ENCODE measurements at regions not wholly inside any gene's neighbourhood (a gene's known extent, or its start where the extent isn't known, plus 50 kb on each side); places are given as distances from the start of the nearest gene placed in this dataset.
"Not testable (repeated sequence)": the region's sequence is repeated elsewhere in the genome, so short reads cannot be mapped to it uniquely, and the experiment has no call there.

DNA sequence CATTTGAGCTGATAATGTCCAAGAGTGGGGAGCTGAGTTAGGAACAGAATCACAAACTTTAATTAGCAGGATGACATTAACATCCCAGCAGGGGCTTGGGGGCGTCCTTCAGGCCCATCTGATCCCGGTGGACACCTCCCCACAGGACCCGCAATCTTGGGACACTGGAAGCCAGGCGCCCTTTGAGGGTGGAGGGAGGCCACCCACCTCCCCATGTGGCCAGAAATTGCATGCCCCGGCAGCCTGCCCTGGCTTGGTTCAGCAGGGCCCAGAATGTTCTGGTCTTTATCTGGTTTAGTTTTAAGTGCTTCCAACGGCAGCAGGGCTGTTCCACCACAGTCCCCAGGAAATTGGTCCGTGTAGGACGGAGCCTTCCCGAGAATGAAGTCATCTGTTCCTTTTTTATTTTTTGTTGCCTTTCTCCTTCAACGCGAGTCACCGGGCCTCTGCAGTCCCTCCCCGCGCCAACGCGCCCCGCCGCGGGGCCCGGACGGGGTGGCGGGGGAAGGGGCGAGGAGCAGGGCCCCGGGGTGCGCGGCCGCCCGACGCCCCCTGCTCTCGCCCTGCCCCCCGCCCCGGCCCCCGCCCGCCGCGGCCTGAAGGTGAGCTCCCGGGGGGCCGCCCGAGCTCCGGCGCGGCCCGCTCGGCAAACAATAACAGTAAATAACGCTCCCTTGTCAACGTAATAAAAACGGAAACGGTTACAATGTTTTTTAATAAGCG, 207.9 kb downstream of the C9orf50 start:
- DNase-seq = peak; percentile 79

DNA sequence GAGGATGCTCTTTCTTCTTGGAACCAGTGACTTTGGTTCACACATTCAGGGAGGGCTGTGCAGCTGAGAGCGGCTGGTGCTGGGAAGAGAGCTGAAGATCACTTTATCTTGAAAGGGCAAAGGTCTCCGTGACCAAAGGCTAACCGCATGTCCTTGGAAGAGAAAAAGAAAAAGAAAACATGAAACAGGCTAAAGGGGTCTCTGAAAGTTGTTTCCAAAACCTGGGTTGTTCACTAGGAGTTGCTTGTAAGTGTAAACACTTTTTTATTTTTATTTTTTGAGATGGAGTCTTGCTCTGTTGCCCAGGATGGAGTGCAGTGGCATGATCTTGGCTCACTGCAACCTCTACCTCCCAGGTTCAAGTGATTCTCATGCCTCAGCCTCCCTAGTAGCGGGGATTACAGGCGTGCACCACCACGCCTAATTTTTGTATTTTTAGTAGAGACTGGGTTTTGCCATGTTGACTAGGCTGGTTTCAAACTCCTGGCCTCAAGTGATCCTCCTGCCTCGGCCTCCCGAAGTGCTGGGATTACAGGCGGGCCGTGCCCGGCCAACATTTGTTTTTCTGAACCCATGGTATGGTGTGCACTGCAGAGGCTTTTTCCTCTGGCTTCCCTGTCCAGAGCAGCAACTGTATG, 208.6 kb downstream of the C9orf50 start:
- DNase-seq = not testable (repeated sequence)

DNA sequence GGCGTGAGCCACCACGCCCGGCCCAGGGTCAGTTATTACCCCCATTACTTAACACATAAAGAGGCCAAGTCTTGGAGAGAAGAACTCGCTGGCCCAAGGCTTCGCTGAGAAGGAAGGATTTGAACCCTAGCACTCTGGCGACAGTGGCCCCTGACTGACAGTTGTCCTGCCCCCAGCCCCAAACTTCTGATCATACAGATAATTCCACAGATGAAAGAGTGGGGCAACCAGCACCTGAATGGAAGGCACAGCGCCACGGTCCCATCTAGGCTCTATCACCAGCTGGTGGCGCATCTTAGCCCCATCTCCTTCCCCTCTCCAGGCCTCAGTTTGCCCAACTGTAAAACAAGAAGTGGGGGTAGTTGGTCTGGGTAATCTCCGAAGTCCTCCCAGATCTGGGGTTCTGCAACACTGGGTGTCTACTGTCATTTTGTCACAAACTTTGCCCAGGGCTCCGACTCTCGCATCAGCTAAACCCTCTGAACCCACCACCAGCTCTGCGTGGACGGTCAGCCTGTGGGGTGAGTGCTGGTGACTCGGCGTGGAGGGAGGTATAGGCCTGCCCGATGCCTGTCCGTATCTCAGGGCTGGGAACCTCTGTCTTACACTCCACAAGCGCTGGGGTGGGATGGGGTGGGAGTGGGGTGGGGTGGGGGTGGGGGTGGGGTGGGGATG, 209.3 kb downstream of the C9orf50 start:
- DNase-seq = no peak

DNA sequence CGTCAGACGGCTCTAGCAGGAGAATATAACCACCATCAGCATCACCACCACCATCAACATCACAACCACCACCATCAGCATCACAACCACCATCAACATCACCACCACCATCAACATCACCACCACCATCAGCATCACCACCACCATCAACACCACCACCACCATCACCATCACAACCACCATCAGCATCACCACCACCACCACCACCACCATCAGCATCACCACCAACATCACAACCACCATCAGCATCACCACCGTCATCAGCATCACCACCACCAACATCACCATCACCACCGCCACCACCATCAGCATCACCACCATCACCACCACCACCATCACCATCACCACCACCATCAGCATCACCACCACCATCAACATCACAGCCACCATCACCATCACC, 210.7 kb downstream of the C9orf50 start:
- DNase-seq = no peak

DNA sequence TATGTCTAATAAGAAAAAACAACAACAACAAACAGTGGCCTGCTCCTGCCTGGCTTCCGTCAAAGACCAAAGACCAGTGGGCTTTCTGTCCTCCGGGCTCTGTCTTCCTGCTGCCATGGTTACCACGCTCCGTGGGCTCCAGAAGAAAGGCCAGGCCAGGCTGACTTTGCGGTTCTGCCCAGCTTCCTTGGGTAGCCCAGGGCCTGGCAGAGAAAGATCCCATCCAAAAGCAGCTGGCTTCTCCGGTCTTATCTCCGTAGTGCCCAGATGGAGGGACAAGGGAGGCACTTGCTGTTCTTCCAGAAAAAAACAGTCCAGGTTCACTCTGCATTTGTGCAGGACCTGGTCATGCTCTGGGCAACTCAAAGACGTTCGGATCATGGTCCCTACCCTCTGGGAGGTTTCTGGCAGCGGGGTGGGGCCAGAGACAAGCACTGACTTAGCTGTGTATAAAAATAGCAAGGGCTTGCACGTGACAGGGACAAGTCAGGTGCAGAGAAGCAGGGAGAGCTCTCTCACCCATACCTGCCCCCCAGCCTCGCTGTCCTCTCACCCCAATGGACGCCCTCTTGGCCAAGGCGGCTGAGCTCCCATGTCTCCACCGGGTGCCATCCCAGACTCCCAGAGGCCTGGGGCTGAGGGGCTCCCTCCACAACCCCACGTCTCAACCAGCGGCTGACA, 212.2 kb downstream of the C9orf50 start:
- DNase-seq = no peak

DNA sequence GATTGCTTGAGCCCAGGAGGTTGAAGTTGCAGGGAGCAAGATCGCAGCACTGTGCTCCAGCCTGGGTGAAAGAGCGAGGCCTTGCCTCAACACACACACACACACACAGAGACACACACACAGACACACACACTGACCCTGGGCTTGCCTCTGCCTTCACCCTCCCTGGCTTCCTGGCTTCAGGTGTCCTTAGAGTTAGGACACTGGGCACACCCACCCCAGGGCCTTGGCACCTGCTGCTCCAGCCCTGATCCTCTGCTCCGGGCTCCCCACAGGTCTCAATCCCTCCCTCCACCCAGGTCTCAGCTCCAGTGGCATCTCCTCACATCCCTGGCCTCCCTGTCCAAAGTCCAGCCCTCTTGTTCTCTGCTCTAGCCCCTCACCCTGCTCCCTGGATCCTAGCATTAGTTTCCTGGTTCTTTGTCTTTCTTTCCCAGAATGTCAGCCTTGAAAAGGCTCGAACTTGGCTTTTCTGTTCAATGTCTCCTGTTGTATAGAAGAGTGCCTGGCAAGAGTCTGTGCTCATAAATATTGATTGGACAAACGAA, 212.9 kb downstream of the C9orf50 start:
- DNase-seq = no peak

DNA sequence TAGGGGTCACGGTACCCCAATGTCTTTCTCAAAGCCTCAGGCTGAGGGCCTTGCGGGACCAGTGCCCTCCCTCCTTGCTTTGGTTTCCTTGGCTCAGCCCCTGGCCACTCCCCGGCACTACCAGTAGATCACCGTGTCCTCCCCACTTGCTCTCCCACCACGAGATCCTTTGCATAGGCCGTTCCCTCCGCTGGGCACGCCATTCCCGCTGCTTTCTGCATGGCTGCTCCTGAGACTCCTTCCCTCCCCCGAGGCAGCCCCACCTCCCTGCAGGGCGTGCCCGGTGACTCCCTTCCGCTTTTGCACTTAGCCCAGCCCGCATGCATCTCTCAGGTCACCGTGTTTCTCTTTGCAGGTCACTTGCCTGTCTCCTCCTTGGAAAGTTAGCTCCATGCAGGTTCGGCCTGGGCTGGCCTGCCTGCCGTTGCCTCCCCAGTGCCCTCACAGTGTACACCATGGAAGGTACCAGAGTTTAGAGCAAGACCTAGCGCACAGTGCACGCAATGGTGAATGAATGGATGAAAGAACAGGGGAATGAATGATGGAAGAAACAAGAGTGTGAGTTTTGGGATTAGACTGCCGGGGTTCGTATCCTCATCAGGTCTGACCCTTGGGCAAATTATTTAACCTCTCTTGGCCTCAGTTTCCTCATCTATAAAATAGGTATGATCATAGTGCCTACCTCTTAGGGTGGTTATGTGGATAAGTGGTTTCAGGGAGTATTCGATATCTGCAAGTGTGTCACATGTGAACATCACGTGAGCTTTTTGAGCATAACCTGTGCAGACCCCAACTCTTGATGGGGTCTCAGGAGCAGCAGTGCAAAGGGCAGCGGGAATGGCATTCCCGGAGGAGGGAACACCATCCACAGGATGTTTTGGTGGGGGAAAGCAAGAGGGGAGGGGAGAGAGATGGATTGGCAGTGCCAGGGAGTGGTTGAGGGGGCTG, 214.3 kb downstream of the C9orf50 start:
- DNase-seq = no peak

DNA sequence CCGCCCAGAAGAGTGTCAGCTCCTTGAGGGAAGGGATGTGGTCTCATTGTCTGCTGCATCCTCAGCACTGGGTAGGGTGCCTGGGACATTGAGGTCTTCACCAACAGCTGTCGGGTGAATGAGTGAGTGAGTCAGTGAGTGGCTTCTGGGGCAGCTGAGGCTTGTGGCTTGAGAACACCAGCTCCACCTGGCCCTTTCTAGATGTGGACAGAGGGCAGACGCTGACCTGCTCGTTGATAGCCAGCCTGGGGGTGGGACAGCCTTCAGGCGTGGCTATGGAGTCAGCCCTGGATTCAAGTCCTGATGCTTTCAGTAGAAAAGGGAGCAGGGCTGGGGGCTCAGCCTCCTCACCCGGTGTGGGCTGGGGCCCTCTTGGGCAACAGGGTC, 215.1 kb downstream of the C9orf50 start:
- DNase-seq = no peak

DNA sequence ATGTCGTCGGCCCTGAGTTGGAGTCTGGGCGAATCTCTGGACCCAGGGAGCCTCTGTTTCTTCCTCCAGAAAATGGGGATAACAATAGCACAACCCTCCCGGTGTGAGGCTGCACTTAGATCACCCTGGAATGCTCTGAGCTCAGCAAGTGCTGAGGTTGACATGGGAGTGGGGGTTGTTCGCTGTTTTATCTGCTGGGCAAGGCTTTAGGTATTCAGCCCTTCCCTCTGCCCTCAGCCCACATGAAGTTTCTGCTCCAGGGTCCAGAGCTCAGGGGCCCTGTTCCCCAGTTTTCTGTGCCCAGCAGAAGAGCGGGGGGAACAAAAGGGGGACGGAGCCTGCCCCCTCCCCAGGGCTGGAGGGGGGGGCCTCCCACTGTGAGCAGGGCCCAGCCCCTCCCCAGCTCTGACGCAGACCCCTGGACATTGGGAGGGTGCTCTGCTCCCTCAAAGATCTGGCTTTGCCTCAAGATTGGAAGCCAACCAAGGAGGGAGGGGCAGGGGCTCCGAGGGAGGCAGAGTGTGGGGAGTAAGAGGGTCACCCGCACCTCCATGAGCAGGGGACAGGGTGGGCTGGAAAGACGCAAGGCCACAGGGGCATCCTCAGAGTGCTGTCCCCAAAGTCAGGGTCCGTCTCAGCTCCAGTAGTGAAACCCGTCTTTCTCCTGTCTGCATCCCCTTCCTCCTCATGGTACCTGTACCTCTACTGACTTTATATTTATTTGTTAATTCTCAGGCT, 215.6 kb downstream of the C9orf50 start:
- DNase-seq = peak; percentile 92

DNA sequence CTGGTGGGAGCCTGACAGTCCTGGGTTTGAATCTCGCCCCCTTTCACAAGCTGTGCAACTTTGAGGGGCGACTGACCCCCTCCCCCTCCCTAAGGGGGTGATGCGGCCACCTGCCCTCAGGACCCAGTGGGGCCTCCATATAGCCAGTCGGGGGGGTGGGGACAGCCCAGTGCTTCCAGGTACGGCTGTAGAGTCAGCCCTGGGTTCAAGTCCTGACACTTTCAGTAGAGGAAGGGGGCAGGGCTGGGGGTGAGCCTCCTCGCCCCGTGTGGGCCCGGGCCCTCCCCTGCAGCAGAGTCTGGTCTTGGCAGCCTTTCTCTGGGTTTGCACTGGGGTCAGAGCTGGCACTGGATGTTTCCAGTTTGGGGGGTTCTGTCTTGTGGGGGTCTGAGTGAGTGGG, 216.3 kb downstream of the C9orf50 start:
- no peak for DNase-seq

DNA sequence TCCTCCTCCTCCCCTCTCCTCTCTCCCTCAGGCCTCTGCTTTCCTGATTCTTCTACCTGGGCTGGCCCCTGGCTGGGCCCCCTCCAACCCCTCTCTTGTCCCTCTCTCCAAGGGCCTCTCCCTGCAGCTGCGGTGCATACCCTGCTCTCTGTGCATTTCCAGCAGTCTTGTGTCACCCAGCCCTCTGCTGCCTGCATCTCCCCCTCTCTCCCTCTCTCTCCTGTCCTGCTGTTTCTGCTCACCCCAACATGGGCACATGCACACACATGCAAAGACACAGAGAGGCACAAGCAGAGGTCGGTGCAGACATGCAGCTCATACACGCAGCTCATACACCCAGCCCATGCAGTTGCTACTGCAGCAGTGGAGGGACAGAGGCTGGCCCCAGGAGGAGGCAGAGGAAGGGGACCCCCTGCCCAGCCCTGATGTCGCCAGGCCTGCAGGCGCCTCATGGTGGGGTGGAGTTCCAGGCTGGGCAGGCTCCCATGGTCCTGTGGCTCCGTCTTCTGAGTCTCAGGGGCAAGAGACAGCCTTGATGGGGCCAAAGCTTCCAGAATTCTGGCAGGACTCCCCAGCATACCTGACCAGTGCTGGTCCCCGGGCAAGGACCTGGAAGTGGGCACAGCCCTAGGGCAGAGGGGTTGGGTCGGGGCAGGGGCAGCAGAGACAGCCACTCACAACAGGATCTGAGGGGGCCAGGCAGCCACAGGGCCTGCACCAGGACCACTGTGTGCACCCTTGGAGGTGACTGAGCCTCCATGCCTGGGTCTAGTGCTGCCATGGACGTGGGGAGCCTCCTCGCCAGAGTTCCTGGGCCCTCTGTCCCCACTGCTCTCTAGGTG, 216.9 kb downstream of the C9orf50 start:
- no peak for DNase-seq

DNA sequence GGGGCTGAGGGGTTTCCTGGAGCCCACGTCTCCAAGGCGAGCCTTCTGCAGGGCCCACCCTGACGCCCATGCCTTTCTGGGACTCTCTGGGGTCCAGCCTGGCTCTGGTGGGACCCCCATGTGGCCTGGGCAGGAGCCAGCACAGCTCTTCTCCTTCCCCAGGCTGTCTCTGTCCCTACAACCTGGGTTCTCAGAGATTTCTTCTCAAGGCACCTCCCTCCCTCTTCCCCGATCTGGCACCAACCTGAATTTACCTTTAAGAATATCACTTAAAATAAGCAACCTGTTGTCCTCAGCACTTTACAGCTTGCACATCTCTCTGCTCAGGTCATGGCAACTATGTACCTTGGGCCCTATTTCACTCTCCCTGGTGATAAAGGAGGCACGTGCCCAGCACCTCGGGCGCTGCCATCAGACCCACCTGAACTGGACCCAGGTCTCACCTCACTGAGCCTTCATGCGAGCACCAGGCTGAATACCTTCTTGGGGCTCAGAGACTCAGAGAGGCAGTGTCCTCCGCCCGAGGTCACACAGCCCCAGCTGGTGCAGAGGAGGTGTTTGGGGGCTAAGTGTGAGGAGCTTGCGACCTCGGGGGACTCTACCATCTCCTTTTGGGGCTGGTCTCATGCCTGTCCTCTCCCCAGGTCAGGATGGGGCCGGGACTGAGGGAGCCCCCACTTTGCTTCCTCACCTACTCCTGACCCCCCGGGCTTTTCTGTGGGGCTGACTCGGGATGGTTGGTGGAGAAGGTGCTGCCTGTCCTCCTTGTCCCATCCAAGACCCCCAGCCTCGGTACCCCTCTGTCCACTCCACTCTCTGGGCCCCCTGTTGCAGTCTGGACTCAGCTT, 217.7 kb downstream of the C9orf50 start:
- no peak for DNase-seq

DNA sequence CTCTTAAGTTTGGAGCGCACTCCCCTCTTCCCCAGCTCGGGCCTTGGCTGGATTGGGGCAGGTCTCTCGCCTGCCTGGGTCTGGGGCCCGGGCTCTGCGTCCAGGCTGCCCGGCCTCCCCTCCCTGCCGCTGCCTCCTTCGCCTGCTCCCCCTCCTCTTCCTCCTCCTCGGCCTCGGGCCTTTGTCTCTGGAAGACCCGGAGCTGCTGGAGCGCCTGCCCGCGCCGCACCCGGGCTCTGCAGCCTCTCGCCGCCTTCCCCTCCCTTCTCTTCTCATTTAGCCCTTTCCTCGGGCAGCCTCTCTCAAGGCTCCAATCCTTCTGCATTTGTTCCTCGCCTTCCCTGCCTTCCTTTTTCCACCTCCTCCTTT, 218.5 kb downstream of the C9orf50 start:
- peak; percentile 20 for DNase-seq

DNA sequence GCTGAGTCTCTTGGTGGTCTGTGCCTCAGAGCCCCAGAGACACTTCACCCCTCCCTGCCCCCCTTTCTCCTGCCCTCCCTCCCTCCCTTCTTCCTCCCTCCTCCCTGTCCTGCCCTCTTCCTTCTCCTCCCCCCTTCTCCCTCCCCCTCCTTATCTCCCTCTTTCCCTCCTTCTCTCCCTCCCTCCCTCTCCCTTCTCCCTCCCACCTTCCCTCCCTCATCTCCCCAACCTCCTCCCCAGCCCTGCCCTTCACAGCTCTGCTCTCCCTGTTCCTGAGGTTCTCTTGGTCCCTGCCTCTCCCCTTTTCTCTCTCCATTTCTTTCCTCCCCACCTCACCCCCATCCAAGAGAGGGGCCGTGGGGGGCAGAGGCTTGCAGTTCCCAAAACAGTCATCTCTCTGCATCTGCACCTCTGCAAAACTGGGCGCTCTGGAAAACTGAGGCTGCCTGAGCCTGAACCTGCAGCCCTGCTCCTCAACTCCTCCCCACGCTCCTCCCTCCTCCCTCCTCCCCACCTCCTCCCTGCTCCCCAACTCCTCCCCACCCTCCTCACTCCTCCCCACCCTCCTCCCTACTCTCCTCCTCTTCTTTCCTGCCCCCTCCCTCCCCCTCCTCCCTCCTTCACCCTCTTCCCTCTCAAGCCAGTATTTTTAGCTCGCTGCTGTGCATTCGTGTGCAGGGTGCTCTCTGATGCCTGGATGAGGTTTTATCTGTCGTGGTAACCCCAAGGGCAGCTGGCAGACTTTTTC, 219.1 kb downstream of the C9orf50 start:
- peak; percentile 55 for DNase-seq

DNA sequence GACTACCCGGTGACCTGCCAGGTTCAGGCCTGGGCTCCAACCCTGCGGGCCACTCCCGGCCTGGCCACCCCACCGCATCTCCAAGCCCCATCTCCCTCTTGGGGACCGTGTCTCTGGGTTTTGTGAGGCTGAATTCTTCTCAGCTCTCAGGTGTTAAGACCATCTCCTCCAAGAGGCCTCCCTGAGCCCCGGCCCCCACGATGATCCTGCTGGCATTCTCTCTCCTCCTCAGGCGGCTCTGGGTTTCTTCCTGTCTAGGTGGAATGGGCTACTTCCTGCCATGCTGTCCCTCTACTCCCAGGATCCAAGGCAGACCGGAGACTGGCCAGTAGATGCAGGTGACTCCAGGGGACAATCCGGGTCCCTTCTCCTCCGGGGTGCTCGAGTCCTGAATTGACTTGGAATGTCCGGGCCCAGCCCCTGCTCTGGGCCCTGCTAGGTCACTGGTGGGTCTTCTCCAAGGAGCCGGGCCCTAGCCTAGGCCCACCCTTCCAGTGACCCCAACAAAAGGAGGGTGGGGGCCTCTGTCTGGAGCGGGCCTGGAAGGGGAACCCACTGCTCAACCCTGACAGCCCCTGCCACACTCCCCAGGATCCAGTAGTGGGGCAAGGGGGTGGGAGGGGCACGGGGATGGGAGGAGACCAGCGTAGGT, 219.8 kb downstream of the C9orf50 start:
- no peak for DNase-seq

DNA sequence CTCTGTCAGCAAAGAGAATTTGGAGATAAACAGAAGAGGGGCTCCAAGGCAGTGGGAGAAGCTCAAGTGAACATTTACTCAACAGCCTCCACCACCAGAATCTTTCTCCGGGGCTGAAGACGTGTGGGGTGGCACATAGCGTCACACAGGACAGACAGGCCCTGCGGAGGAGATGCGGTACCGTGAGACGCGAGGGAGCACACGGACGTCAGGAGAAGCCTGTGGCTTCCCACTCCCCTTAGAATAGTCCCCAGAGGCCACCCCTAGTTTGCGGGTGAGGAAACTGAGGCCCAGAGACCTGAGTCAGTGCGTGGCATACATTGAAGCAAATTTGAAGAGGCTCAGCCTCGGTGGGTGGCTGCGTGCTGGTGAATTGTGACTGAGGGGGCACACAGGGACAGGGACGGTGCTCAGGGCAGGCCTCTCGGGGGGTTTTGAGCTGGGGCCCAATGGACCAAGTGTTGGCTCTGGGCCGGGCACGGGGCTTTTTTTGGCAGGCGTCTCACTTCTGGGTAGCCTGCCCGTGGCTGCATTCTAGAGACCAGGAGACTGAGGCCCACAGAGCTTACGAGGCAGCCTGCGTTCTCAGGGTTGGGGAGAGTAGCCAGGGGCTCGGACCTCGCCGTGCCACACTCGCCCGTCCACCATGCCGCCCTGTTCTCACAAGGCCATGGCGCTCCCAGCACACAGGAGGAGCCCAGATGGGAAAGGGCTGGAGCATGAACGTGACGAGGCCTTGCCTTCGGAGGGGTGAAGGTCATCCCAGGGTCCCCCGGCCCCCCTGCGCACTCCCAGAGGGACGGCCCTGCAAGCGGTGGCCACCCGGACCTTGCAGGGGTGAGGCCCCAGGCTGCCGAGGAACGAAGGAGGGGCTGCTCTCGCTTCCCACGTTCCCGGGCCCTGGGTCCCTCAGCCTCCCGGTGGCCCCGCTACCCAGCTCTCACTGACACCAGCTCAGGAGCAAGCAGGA, 220.6 kb downstream of the C9orf50 start:
- no peak for DNase-seq

DNA sequence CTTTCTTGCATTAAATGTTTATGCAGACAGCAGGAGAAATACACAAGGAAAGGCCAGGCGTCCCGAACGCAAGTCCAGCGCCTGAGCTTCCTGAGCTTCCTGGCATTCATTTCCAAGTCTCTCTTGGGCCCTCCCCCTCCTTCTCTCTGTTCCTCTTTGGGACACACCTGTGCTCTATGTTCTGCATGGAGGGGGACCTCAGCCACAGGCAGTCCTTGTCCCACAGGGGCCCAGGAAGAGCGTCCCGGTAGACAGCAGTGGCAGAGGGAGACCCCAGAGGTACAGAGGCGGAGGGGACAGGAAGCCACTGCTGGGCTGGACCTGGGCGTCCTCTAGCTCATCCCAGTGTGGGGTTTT, 221.3 kb downstream of the C9orf50 start:
- no peak for DNase-seq
